GM18858 (cell line): ENCODE measurements at regions not wholly inside any gene's neighbourhood (a gene's known extent, or its start where the extent isn't known, plus 50 kb on each side); places are given as distances from the start of the nearest gene placed in this dataset.
"Not testable (repeated sequence)": the region's sequence is repeated elsewhere in the genome, so short reads cannot be mapped to it uniquely, and the experiment has no call there.

Experiments
- ATAC-seq: cut with Tn5 transposase; IDR thresholded peaks from one replicate; pipeline ENCODE4 v1.9.1; 2021; ENCODE audit not compliant: unreplicated experiment

DNA sequence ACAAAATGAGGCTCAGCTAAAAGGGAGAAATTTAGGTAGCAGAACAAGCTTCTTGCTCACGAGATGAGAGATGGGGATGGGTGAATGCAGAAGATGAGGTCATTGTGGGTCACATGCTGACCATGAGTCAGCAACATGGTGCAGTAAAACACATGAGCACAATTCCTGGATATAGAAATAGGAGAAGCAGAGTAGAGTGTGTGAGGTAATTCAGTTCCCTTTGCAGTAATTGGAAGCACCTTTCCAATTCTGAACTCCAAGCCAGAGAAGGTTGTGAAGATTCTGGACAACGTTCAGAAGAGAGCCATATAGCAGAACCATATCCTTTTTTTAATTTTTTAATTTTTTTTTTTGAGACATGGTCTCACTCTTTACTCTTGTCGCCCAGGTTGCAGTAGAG is 62.0 kb upstream of the LMNTD1 start:
- no peak for ATAC-seq

DNA sequence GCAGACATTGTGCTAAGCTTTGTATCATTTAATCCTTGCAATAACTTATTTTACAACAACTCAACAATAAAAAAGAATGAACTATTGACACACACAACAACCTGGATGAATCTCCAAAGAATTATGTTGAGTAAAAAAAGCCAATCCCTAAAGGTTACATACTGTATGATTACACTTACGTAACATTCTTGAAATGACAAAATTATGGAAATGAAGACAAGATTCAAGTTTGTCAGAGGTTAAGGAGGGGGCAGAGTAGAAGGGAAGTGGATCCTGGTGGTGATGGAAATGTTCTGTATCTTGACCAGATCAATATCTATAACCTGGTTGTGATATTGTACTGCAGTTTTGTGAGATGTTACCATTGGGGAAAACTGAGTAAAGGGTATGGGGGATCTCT is 63.2 kb upstream of the LMNTD1 start:
- no peak for ATAC-seq

DNA sequence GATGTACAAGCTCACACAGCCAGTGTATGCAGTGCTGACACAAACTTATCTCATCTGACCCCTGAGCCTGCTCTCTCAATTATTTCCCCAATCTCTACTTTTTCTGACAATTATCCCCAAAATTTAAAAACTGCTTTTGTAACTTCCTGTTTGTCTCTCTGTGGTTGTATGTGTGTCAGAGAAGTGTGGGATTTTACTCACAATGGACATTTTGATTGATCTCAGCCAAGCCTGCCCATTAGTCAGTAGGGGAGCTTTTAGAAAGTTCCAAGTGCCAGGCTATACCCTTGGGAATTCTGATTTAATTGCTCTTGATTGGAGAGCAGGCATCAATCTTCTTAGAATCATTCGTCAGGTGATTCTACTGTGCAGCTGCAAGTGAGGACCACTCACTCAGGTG is 64.9 kb upstream of the LMNTD1 start:
- no peak for ATAC-seq

DNA sequence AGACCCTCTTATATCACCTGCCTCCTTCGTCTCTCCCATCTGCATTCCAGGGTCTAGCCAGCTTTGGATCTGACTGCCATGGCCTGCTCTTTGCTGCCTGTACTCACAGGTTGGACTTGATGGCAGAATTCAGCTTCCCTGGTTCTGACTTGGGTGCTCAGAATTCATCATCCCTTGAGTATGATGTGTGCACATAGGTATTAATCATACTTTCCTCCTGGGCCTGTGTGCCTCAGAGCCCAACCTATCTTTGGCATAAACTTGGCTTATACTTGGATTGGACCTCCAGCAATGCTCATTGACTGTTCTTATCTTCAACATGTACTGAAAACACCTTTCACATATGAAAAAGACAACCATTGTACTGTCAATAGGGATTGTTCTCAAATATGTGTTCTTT is 70.7 kb upstream of the LMNTD1 start:
- no peak for ATAC-seq

DNA sequence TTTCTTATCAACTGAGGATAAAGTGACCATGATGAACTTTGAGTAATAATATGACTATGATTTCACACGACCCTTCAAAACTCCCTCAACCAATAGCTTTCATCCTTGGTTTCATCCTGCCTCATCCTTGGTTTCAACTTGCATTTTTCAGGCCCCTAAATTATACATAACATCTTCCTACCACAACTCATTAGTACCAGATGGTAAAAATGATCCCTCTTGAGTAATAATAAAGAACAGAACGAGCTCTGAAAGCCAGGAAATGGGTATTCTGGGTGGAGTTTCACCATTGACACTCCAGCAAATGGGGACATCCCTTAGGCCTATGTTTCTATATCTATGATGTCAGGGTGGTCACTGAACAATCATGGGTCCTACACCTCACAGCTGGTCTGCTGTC is 72.1 kb upstream of the LMNTD1 start:
- ATAC-seq, result no peak

DNA sequence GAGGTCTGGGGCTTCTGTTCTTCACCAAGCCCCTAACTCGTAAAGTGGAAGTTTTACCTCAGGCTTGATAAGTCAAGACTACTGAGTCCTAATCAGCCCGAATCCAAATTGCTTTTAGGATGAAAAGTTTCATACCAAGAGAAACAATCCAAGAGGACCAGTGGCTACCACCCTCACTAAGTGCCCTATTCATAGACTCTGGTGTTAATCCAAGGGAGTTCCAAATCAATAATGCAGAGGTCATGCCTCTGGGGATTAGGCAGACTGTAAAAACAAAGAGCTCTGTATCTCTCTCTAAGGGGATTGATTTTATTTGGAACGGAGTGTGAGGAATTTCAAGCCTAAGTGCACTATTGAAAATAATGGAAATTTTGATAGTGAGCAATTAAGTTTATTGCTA is 76.3 kb upstream of the LMNTD1 start:
- ATAC-seq, result no peak

DNA sequence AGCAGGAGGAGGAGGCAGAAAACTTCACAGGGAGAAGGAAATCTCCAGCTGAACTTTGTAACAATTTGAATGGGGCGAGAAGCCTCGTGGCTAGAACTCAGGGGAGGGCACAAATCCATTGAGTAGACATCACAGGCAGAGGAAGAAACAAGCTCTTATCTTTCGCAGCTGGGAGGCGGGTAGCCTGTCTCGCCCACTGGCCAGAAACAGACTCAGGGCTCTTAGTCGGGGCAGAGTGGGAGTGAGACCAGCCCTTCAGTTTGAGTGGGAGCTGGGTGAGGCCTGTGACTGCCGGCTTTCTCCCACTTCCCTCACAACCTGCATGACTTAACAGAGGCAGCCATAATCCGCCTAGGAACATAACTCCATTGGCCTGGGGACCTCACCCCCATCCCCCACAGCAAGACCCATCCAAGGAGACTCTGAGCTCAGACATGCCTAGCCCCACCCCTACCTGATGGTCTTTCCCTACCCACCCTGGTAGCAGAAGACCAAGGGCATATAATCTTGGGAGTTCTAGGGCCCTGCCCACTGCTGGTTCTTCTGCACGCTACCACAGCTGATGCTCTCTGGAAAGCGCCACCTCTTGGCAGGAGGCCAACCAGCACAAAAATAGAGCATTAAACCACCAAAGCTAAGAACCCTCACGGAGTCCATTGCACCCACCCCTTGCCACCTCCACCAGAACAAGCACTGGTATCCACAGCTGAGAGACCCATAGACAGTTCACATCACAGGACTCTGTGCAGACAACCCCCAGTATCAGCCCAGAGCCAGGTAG is 77.8 kb upstream of the LMNTD1 start:
- ATAC-seq, result not testable (repeated sequence)

DNA sequence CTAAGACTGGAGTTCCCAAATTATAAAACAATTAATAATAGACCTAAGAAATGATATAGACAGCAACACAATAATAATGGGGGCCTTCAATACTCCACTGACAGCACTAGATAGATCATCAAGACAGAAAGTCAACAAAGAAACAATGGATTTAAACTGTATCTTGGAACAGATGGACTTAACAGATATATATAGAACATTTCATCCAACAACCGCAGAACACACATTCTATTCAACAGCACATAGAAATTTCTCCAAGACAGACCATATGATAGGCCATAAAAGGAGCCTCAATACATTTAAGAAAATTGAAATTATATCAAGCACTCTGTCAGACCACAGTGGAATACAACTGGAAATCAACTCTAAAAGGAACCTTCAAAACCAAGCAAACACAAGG is 80.1 kb upstream of the LMNTD1 start:
- ATAC-seq, result not testable (repeated sequence)

DNA sequence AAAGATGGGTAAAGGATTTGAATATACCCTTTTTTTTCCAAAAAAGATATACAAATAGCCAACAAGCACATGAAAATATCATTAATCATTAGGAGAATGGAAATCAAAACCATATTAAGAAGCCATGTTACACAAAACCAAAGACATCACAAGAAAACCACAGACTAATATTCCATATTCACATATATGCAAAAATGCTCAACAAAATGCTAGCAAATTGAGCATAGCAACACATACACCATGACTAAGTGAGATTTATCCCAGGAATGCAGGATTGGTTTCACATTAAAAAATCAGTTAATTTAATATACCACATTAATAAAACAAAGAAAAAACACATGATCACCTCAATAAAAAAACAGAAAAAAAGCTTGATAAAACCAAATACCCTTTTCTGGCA is 84.7 kb upstream of the LMNTD1 start:
- ATAC-seq, result no peak

DNA sequence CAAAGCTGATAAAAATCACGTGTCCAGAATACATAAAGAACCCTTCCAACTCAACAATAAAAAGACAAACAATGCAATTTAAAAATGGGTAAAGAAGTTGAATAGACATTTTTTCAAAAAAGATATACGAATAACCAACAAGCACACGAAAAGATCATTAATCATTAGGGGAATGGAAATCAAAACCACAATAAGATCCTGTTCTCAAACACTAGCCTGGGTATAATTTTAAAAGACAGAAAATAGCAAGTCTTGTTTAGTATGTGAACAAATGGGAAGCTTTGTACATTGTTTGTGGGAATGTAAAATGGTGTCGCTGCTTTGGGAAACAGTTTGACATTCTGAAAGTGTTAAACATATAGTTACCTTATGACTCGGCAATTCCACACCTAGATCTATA is 86.3 kb upstream of the LMNTD1 start:
- no peak for ATAC-seq

DNA sequence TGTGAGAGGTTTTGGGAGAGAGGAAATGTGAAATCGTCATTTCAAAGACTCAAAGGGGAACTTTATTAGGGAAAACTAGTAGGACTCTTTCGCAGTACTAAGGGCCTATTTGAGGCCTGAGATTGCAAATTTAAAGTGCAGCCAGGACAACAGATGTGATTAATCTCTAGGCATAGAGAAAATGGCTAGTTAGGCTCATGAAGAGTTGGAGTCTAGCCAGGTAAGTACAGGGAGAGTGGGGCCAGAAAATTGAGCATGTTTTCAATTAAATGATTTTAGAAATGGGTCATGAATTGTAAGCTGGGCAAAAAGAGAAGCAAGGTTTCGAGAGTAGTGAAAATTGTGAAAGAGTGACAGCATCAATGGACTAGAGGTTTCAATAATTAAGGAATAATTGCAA is 91.9 kb upstream of the LMNTD1 start:
- ATAC-seq, result no peak

DNA sequence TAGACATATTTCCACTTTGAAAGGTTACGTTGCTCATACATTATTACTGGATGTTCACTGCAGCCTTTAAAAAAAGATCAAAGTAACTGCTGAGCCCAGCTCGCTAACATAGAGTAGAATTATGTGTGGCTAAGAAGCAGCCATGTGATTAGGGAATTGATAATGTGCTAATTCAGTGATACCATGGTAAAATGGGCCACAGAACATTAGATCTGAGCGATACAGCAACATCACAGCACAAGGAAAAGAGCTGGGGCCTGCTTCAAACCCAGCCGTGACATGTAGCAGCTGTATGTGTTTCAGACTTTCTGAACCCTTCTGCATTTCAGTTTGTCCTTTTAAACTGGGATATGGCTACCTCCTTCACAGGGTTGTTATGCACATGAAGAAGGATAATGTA is 92.3 kb upstream of the LMNTD1 start:
- no peak for ATAC-seq

DNA sequence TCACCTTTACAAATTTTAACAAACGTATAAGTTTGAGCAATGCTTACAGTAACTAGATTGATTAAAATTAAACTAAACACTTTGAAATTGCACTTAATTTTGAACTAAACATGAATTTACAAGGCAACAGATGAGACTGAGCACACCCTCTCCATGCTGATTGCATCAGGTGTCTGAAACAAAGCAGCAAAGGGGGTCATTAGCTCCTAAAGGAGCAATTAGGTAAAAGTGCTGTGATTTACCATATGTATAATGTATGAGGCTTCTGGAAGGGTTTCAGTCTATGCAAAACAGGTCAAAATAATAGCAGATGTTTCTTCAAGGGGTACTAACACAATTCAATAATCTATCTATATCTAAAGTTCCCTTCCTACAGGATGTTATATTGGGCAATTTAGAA is 98.8 kb upstream of the LMNTD1 start:
- ATAC-seq, result no peak

DNA sequence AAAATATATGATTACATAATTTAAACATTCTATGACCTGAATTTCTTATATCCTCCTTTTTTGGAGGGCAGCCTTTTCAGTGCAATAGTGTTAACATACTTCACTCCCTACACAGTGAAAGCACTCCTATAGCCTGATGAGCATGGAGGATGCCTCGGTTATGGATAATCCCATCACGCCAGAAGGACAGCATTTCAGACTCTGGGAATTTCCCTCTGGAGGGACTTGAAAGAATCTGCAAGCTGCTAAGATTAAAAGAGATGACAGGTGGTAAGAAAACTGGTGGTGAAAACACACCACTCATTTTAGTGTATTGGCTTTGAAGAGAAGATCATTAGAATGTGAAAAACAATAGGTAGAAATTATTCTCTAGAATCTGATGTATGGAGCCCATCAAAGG is 99.3 kb upstream of the LMNTD1 start:
- ATAC-seq, result no peak

DNA sequence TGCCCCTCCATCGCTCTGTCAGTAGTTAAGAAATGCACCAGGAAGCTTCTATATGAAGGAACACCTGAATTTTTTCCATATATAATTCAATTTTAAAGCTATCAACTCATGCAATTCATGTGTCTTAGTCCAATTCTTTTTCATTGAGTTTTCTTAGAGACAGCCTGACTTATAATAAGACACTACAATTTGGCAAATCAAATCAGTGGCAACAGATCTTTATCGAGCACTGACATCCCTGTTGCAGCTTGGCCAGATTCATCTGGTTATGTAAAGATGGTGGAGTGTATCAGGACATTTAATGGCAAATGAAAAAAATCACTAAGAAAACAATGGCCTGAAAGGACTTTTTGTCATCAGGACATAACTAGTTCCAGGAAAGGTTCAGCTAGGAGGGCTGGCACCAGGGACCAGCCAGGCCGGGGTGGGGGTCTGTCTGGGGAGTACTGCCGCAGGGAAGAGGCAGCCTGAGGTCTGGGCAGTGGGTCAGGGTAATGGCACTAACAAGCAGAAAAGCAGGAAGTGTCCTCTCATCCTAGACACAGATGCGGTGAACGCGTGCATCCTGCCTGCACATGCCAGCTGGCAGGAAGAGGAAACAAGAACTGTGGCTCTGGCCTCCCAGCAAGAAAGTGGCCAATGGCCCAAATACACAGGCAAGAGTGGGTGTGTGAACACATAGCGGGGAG is 100.5 kb upstream of the LMNTD1 start:
- ATAC-seq, result no peak

DNA sequence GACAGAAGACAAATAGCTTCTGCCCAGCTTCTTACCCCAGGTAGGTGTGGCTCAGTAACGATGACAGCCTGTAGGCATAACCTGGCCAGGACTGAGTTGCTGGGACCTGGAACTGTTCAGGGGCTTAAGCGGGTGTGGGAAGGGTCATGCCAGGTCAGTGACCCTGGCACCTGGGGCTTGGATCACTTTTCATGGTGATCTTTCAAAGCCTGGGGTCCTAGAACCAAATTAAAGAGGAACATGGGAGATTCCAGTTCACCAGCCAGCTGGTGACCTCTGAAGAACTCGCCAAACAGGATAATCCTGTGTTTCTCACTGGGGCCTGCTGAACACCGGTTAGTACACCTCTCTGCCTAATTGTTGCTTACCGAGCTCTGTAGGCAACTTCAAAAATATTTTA is 102.6 kb upstream of the LMNTD1 start:
- ATAC-seq, result no peak

DNA sequence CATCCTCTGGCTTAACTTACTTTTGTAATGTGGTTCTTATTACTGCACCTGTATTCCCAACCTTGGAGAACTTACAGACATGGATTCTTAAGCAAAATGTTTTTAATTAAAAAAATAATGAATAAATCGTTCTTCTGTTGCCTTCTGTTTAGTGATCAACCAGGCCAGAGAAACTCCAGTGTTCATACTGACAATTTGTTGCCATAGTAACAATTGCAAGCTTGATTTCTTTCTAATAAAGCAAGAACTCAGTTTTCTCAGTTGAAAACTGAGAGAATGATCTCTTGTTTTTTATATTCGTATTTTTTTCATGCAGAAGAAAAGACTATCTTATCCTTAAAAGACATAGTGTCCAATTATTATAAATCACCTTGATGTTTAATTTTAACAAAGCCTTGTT is 106.5 kb upstream of the LMNTD1 start:
- ATAC-seq, result no peak

DNA sequence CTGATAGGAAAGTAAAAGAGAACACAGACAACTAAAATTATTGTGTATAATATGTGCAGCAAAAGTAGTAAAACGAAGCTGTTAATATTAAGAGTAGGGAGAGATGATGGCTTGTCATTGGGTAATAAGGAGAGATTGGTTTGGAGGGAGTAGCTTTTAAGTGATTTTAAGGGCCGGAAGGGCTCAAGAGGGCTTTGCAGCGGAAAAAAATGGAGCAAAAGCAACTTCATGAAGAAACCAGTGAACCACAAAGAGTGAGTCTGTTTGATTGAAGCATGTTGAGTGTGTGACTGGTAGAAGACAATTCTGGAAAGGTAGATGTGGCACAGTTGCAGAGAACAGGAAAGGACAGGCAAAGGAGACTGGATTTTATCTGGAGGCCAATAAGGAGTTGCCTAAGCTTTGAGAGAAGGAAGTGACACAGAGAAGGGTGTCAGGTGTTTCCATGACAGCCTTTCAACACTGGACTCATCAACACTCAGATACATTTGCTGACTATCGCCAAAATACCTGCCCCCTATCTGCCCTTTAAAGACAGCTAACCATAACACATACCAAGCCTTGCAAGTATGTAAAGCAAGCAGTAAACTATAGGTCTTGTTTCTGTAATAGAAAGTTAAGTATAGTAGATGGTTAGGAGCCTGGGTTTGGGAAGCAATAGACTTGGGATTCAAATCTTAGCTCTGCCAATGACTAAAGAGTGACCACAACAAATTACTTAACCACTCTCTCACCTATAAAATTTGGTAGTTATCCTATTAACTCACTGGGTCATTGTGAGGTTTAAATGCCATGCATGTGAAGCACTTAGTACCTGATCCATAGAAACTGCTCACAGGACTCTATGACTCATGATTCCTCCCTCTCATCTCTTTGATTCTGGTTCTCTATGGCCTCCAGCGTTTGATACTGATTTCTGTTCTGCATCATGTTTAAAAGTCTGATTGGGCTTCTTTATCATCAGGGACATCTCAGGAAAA is 117.3 kb upstream of the LMNTD1 start:
- no peak for ATAC-seq

DNA sequence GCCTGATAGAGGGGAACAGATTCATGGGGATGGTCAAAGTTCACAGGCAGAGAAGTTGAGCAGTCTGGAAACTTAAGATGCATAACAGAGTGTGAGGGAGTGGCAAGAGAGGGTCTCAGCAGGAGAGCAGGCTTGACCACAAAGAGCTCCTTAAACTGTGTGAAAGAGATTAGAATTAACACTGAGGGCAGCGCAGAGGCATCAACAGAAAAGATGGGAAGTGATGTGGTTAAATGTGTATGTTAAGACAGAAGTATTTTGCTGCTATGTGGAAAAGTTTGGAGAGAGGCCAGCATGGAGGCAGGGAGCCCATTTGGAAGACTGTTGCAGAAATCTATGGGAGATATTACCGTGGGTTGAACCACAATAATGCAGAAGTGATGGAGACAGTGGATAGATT is 122.7 kb upstream of the LMNTD1 start:
- no peak for ATAC-seq

DNA sequence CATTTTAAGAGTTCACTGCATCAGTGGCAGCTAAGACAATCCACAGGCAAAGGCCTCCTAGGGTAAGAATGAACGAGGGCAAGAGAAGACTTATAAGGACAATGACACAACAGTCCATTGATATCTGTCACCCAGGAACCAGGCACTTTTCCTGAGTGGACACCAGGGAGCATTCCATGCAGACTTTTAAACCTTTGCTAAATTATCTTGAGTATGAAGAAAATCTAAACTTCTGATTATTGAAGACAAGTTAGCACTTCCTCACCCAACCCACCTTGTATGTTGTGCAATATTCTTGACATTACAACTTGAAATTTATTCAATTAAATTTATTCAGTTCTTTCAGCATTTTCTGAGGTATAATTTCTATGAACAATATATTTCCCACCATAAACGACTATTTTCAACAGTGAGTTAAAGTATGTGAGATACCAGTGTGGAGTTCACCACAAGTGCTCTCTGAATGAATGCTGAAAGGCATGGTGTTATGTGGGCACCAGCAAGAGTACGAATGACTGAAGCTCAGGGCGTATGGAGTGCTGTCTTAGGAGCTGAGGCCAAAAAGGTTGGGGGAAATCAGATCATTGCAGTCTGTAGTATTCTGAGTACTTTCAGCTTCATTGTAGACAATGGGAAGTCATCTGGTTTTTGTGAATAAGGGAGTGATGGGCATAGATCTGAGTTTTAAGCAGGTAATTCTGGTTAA is 124.3 kb upstream of the LMNTD1 start:
- no peak for ATAC-seq

DNA sequence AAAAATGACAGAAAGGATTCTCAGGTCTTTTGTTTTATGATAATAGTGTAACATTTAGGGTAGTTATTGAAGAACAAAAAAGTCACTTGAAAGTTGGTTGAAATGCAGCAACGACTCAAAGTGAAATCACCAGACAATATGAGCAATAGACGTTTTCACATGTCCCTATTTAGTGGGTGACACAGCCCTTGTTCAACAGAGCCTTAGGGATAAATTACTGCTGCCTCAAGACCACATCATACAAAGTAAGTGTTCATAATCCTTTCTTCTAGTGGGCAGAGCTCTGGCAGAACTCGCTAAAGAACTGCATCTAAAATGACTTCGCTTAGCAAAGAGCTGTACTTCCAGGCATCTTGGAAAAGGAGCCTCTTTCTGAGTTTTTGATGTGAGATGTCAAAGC is 128.5 kb upstream of the LMNTD1 start:
- ATAC-seq, result no peak
